T-cell (primary cell): ENCODE measurements at regions not wholly inside any gene's neighbourhood (a gene's known extent, or its start where the extent isn't known, plus 50 kb on each side); places are given as distances from the start of the nearest gene placed in this dataset.

Source experiments
- ATAC-seq, 4 experiments: fragments of 200-7000 bp in 3 of 4; fragments of 150-1000 bp in 1 of 4; cut with Tn5 transposase; replicated peaks in 1 of 4; 1 replicate in 3 of 4; 2 replicates in 1 of 4; pipeline ENCODE4 v1.10.0; 2021; ENCODE audit warnings: moderate library complexity in 3 of 4, mild to moderate bottlenecking in 2 of 4, moderate number of reproducible peaks in 1 of 4
- CTCF ChIA-PET, 2 donors: fragments of 300-600 bp; sonication (Branson Sonifier 250); formaldehyde crosslinking; loops; one replicate each; lab custom pipeline; 2022; ENCODE audit warnings: antibody characterized with exemption in 2 of 2; lab: Charles Lee
- POLR2A ChIA-PET, 2 donors: fragments of 300-600 bp; sonication (Branson Sonifier 250); formaldehyde crosslinking; loops; one replicate each; lab custom pipeline; 2022; ENCODE audit warnings: antibody characterized with exemption in 2 of 2; lab: Charles Lee
- DNase-seq, 35 experiments: peaks; one replicate each; pipeline versions ENCODE4 v3.0.0 to v3.0.0-alpha.2; 2013 to 2023
- H3K27ac ChIP-seq: one replicate; pipeline ENCODE4 v1.5.1; 2013; ENCODE audit warnings: low read length
- H3K27me3 ChIP-seq, 2 experiments: replicated peaks in 1 of 2; 1 replicate in 1 of 2; 2 replicates in 1 of 2; pipeline versions ENCODE4 v1.6.1 to v1.7.0; 2013; ENCODE audit warnings: low read length in 1 of 2, mixed read lengths in 1 of 2; ENCODE audit not compliant: control insufficient read depth in 2 of 2, insufficient read depth in 2 of 2; ENCODE audit errors: extremely low read depth in 1 of 2
- H3K36me3 ChIP-seq, 2 donors: 1 replicate in 1 of 2; 2 replicates in 1 of 2; pipeline versions ENCODE4 v1.6.1 to v1.7.0; 2013; ENCODE audit warnings: low read length in 1 of 2; ENCODE audit not compliant: control insufficient read depth in 2 of 2, insufficient read depth in 1 of 2; ENCODE audit errors: extremely low read depth in 1 of 2
- H3K4me1 ChIP-seq, 2 experiments: 1 replicate in 1 of 2; 2 replicates in 1 of 2; pipeline versions ENCODE4 v1.6.1 to v1.7.0; 2013; ENCODE audit warnings: low read length in 2 of 2, mixed read lengths in 1 of 2; ENCODE audit not compliant: insufficient read depth in 2 of 2, control insufficient read depth in 1 of 2; ENCODE audit errors: extremely low read depth in 1 of 2
- H3K4me3 ChIP-seq, 2 donors: 1 replicate in 1 of 2; 2 replicates in 1 of 2; pipeline versions ENCODE4 v1.5.1 to v1.7.0; 2013; ENCODE audit warnings: mild to moderate bottlenecking in 2 of 2, low read length in 1 of 2, moderate library complexity in 1 of 2; ENCODE audit not compliant: control insufficient read depth in 1 of 2; ENCODE audit errors: extremely low read depth in 1 of 2
- H3K9me3 ChIP-seq: 2 replicates; pipeline ENCODE4 v1.7.0; 2013
- H3K27ac Mint-ChIP-seq, 2 donors: one replicate each; pipeline ENCODE4 v1.8.0; 2020 to 2021; ENCODE audit warnings: mild to moderate bottlenecking in 2 of 2, mixed read lengths in 2 of 2
- H3K27me3 Mint-ChIP-seq, 2 donors: one replicate each; pipeline ENCODE4 v1.8.0; 2021 to 2022; ENCODE audit warnings: mixed read lengths in 2 of 2
- H3K36me3 Mint-ChIP-seq: one replicate; pipeline ENCODE4 v1.8.0; 2021; ENCODE audit warnings: mixed read lengths
- H3K4me1 Mint-ChIP-seq, 3 donors: one replicate each; pipeline ENCODE4 v1.8.0; 2020 to 2022; ENCODE audit warnings: mixed read lengths in 3 of 3, mild to moderate bottlenecking in 1 of 3
- H3K4me3 Mint-ChIP-seq, 3 donors: one replicate each; pipeline ENCODE4 v1.8.0; 2020 to 2022; ENCODE audit warnings: mild to moderate bottlenecking in 3 of 3, mixed read lengths in 3 of 3, moderate library complexity in 3 of 3
- H3K9me3 Mint-ChIP-seq, 3 donors: one replicate each; pipeline ENCODE4 v1.8.0; 2020 to 2022; ENCODE audit warnings: mixed read lengths in 3 of 3
- WGBS: methylation state at CpG from one replicate; pipeline ENCODE4 v1.1.5; 2013; ENCODE audit warnings: missing lambda C conversion rate; ENCODE audit not compliant: insufficient coverage; 5-methylcytosine and 5-hydroxymethylcytosine counted together

GRCh38 chr6:19465256-19465655 is 371.9 kb upstream of the ID4 start:
- H3K36me3 ChIP-seq: no peaks in the 10 kb centered on the region
- no peak overlapping the region for H3K4me3 ChIP-seq
- Mint-ChIP-seq H3K4me1 (no peaks in the 10 kb centered on the region), H3K27me3 (no peaks in the 10 kb centered on the region), H3K27ac (no peak overlapping the region), H3K4me3 (no peak overlapping the region), H3K36me3 (no peaks in the 10 kb centered on the region), H3K9me3 (peaks cover 0 to 3% (median 0%) of the 10 kb centered on the region in 3 donors)
- WGBS: 34% methylated on average over 7 of the region's 10 CpGs
- no peak overlapping the region for H3K27ac ChIP-seq
- DNase-seq (no peak), ATAC-seq (no peak)
- ChIA-PET POLR2A (no interaction called here), CTCF (no interaction called here)
- H3K9me3 ChIP-seq: no peaks in the 10 kb centered on the region
- no peaks in the 10 kb centered on the region for H3K27me3 ChIP-seq
- H3K4me1 ChIP-seq: no peaks in the 10 kb centered on the region

DNA sequence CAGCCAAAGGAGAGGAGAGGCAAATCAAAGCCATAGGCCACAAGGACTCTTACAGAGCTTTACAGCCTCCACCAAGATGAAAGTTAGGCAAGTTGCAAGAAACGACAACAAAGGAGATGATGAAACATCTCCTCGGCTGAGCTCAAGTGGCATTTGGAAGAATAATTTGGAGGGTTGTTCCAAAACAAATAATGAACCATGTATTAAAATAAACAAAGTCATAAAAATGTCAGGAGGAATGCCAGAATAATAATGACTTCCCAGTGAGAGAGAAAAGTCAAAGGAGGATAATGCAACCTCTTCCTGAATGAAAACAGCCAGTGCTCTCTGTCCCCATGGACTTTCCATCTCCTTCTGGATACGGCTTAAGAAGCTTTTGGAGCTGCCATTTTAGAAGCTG is 371.4 kb upstream of the ID4 start:
- no peak overlapping the region for H3K27ac ChIP-seq
- no peaks in the 10 kb centered on the region for H3K27me3 ChIP-seq
- H3K9me3 ChIP-seq: no peaks in the 10 kb centered on the region
- no peaks in the 10 kb centered on the region for H3K4me1 Mint-ChIP-seq
- no peaks in the 10 kb centered on the region for H3K36me3 ChIP-seq
- no peak overlapping the region for H3K4me3 ChIP-seq
- no peak overlapping the region for H3K27ac Mint-ChIP-seq
- no peak overlapping the region for H3K4me3 Mint-ChIP-seq
- ChIA-PET CTCF (no interaction called here), POLR2A (no interaction called here)
- ATAC-seq: no peak
- WGBS: no CpG with 5 or more reads among the region's 3 CpGs
- H3K36me3 Mint-ChIP-seq: no peaks in the 10 kb centered on the region
- H3K4me1 ChIP-seq: no peaks in the 10 kb centered on the region
- no peak for DNase-seq
- peaks cover 0 to 3% (median 0%) of the 10 kb centered on the region in 3 donors for H3K9me3 Mint-ChIP-seq
- no peaks in the 10 kb centered on the region for H3K27me3 Mint-ChIP-seq

DNA sequence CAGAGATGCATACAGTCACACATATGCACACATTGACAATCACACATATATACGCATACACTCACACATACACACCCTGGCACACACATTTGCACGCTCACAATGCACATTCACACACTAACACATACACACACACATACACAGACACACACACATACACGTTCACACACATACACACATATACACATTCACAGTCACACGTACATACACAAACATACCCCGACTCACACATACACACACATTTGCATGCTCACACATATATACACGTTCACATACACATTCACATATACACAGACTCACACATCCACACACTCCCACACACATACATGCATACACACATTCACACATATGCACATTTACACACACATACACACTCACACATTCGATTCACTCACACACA is 366.8 kb upstream of the ID4 start:
- DNase-seq (no peak), ATAC-seq (no peak)
- Mint-ChIP-seq H3K27me3 (no peaks in the 10 kb centered on the region), H3K4me3 (no peak overlapping the region), H3K27ac (no peak overlapping the region), H3K36me3 (no peaks in the 10 kb centered on the region), H3K9me3 (peaks cover 4 to 7% (median 7%) of the 10 kb centered on the region in 3 donors), H3K4me1 (no peaks in the 10 kb centered on the region)
- Histone ChIP-seq H3K27me3 (no peaks in the 10 kb centered on the region), H3K4me1 (no peaks in the 10 kb centered on the region), H3K4me3 (no peak overlapping the region), H3K9me3 (no peaks in the 10 kb centered on the region), H3K27ac (no peak overlapping the region), H3K36me3 (no peaks in the 10 kb centered on the region)
- WGBS: 68% methylated on average over 7 of the region's 7 CpGs
- CTCF ChIA-PET: no interaction called here
- POLR2A ChIA-PET: no interaction called here

- no peak overlapping the region for H3K4me3 Mint-ChIP-seq
- 50% methylated on average over 1 of the region's 4 CpGs for WGBS
- no peak overlapping the region for H3K27ac Mint-ChIP-seq
- no peaks in the 10 kb centered on the region for H3K4me1 Mint-ChIP-seq
- Histone ChIP-seq H3K27me3 (no peaks in the 10 kb centered on the region), H3K27ac (no peak overlapping the region), H3K4me1 (no peaks in the 10 kb centered on the region), H3K4me3 (no peak overlapping the region), H3K36me3 (no peaks in the 10 kb centered on the region), H3K9me3 (no peaks in the 10 kb centered on the region)
- no peaks in the 10 kb centered on the region for H3K36me3 Mint-ChIP-seq
- CTCF ChIA-PET: no interaction called here
- POLR2A ChIA-PET: interaction anchor here in 1 of 2 donors (0.7 kb wide), 1 partner anchor 47 kb away, joined by 5 read pairs; no protein-coding TSS in a partner anchor
- ATAC-seq: no peak
- peaks cover 4 to 7% (median 7%) of the 10 kb centered on the region in 3 donors for H3K9me3 Mint-ChIP-seq
- H3K27me3 Mint-ChIP-seq: no peaks in the 10 kb centered on the region
- DNase-seq: no peak
Measured at GRCh38 chr6:19472153-19472552, 365.0 kb upstream of the ID4 start.

GRCh38 chr6:19472850-19473249 is 364.3 kb upstream of the ID4 start:
- Mint-ChIP-seq H3K27me3 (no peaks in the 10 kb centered on the region), H3K4me1 (no peaks in the 10 kb centered on the region), H3K4me3 (no peak overlapping the region), H3K9me3 (peaks cover 4 to 7% (median 7%) of the 10 kb centered on the region in 3 donors), H3K27ac (no peak overlapping the region), H3K36me3 (no peaks in the 10 kb centered on the region)
- no peak for DNase-seq
- ChIA-PET POLR2A (no interaction called here), CTCF (no interaction called here)
- H3K27ac ChIP-seq: no peak overlapping the region
- no peaks in the 10 kb centered on the region for H3K36me3 ChIP-seq
- no peaks in the 10 kb centered on the region for H3K4me1 ChIP-seq
- ATAC-seq: no peak
- no peaks in the 10 kb centered on the region for H3K27me3 ChIP-seq
- WGBS: 76% methylated on average over 2 of the region's 4 CpGs
- no peaks in the 10 kb centered on the region for H3K9me3 ChIP-seq
- H3K4me3 ChIP-seq: no peak overlapping the region

DNA sequence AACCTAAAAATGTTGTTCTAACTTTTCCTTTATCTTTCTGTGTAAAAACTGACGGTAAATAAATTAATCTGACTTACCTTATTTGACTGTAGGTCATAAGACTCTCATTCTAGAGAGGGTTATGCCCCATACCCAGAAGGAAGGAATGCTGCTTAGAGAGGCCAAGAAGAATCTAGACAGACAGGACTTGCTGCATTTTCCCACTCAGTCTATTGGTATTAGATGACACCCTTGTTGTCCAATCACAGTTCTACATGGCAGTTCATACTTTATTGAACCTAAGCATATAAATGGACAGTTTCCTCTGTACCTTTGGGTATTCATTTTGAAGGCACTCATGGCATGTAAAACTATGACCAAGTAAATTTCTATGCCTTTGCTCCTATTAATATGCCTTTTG is 359.6 kb upstream of the ID4 start:
- WGBS: no CpG with 5 or more reads among the region's 1 CpG
- Histone ChIP-seq H3K4me3 (no peak overlapping the region), H3K4me1 (no peaks in the 10 kb centered on the region), H3K9me3 (no peaks in the 10 kb centered on the region), H3K27ac (no peak overlapping the region), H3K27me3 (no peaks in the 10 kb centered on the region), H3K36me3 (no peaks in the 10 kb centered on the region)
- ATAC-seq: no peak
- ChIA-PET CTCF (no interaction called here), POLR2A (no interaction called here)
- Mint-ChIP-seq H3K27me3 (no peaks in the 10 kb centered on the region), H3K27ac (no peak overlapping the region), H3K9me3 (peaks cover 4 to 11% (median 4%) of the 10 kb centered on the region in 3 donors), H3K4me3 (no peak overlapping the region), H3K36me3 (no peaks in the 10 kb centered on the region), H3K4me1 (no peaks in the 10 kb centered on the region)
- no peak for DNase-seq

- no peaks in the 10 kb centered on the region for H3K36me3 Mint-ChIP-seq
- POLR2A ChIA-PET: no interaction called here
Measured at GRCh38 chr6:19478273-19478672, 358.9 kb upstream of the ID4 start.

More at GRCh38 chr6:19478273-19478672, 358.9 kb upstream of the ID4 start:
- ATAC-seq: no peak
- WGBS: 54% methylated on average over 3 of the region's 4 CpGs
- CTCF ChIA-PET: no interaction called here
- Histone ChIP-seq H3K27me3 (no peaks in the 10 kb centered on the region), H3K9me3 (no peaks in the 10 kb centered on the region), H3K36me3 (no peaks in the 10 kb centered on the region), H3K27ac (no peak overlapping the region), H3K4me3 (no peak overlapping the region), H3K4me1 (no peaks in the 10 kb centered on the region)
- DNase-seq: no peak
- Mint-ChIP-seq H3K27me3 (no peaks in the 10 kb centered on the region), H3K27ac (no peak overlapping the region), H3K4me3 (no peak overlapping the region), H3K4me1 (no peaks in the 10 kb centered on the region), H3K9me3 (peaks cover 1 to 11% (median 4%) of the 10 kb centered on the region in 3 donors)
